NCI-H2196 (cell line): ENCODE measurements at regions not wholly inside any gene's neighbourhood (a gene's known extent, or its start where the extent isn't known, plus 50 kb on each side); places are given as distances from the start of the nearest gene placed in this dataset.
"Not testable (repeated sequence)": the region's sequence is repeated elsewhere in the genome, so short reads cannot be mapped to it uniquely, and the experiment has no call there.

Source experiments
- DNase-seq: peaks from one replicate; lab custom pipeline; 2025; ENCODE audit not compliant: unreplicated experiment; lab: John Stamatoyannopoulos, UW

DNA sequence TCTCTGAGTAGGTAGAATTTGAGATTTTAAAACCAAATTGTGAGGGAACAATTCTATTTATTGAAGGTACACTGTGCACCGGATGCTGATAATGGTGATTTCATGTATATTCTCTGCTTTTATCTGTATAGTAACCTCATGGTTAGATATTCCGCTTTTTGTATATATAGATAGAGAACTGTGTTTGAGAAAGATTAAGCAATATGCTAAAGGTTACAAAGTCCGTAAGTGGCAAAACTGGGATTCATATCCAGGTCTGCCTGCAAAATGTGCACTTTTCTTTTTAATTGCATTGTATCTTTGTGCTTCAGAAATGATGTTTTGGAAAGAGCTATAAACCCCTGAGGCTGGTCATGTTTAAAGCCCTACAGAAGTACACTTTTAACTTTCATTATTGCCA lies 635.4 kb upstream of the NECTIN3 start:
- no peak for DNase-seq

- DNase-seq: not testable (repeated sequence)
Observed at GRCh38 chr3:110440066-110440653, 631.5 kb upstream of the NECTIN3 start.

- no peak for DNase-seq
Observed at GRCh38 chr3:110454066-110454465, 617.5 kb upstream of the NECTIN3 start.

GRCh38 chr3:110456001-110456400 lies 615.6 kb upstream of the NECTIN3 start:
- no peak for DNase-seq

DNA sequence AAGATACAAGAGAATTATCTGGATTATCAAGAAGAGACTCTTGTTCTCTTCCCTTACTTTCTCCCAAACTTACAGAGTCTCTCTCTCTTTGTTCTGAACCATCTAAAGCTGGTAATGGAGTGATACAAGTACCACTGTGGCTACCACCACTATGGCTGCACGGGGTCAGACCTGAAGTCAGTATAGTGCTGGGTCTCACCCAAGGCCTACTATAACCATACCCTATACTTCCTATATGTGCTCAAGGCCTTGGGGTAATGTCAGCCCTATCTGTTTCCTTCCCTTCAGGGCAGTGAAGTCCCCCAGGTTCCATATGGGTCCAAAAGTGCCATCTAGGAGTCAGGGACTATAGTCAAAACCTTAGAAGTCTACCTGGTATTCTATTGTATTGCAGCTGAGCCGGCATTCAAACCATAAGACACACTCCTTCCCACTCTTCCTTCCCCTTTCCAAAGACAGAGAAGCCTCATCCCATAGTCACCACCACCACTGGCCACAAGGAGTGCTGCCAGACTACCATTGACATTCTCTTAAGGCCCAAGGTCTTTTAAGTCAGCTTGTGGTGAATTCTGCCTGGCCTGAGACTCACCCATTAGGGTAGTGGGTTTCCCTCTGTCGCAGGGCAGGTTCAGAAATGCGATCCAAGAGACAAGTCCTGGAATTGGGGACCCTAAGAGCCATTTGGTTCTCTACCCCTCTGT lies 615.0 kb upstream of the NECTIN3 start:
- DNase-seq: no peak

DNA sequence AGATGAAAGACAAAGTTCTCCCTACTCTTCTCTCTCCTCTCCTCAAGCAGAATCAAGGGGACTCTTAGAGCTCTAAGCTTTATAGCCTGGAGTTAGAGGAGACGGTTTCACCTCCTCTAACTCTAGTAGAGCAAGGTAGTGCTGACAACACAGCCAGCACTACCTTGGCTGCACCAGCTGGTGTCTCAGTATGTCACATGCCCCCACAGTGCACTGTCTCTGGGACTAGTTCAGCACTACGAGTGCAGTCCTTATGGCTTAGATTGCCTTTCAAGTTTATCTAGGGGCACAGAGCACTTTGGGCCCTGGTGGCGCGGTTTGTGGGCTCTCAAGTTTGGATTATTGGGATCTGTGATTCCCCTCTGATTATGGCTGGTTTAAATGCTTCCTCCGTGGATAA lies 614.1 kb upstream of the NECTIN3 start:
- no peak for DNase-seq

- no peak for DNase-seq
Observed at GRCh38 chr3:110459021-110459420, 612.6 kb upstream of the NECTIN3 start.

DNA sequence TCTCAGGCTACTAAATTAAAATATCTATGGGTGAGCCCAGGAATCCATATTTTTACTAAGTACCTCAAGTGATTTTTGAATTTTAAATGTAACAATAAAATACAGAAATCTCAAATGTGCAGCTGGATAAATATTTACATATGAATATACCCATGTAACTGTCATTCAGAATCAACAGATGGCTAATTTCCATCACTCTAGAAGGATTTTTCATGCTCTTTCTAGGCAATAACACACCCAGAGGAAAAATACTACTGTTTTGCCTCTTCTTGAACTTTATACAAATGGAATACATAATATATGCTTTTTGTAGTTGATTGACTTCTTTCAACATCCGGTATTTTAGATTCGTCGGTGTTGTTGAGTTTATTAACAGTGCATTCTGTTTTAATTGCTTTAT lies 601.3 kb upstream of the NECTIN3 start:
- no peak for DNase-seq

- no peak for DNase-seq
Observed at GRCh38 chr3:110473405-110473804, 598.2 kb upstream of the NECTIN3 start.

DNA sequence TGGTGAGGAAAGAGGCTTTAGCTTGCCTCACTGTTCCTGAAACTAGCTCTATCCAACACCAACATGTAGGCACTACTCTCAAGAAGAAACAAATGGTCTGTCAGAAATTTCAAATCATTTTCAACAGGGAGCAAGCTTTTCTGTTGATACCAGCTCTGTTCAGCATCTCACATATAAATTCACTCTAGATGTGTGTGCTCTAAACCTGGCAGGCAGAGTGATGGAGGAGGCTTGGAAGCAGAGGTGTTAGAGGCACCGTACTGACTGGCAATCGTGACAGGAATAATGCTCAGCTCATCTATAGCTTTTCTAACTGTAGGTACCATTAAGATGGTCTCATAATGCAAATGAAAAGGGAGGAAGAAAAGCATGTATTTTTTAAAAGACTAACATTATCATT lies 597.2 kb upstream of the NECTIN3 start:
- no peak for DNase-seq

DNA sequence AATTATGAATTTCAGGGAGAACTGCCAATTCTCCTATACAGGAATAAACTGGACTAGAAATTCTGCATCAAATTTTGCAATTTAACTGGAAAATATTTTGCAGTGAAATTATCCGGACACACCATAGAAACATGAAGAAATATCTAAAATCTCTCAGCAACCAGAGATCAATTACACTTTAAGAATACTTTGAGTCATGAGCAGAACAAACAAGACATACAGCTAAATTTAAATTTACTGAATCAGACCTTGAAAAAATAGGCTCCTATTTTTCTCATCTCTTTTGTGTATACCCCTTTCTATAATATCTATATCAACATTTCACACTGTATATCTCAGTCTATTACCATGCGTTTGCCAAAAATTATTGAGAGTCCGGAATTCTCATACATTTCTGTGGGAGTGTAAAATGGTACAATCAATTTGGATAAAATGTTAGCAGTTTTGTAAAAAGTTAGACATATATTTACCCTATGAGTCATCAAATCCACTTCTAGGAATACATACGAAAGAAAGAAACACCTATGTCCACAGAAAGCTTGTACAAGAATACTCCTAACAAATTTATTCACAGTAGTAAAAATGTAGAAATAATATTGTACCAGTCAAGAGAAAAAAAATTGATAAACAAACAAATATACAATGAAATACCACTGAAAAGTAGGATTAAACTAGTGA lies 593.1 kb upstream of the NECTIN3 start:
- no peak for DNase-seq

DNA sequence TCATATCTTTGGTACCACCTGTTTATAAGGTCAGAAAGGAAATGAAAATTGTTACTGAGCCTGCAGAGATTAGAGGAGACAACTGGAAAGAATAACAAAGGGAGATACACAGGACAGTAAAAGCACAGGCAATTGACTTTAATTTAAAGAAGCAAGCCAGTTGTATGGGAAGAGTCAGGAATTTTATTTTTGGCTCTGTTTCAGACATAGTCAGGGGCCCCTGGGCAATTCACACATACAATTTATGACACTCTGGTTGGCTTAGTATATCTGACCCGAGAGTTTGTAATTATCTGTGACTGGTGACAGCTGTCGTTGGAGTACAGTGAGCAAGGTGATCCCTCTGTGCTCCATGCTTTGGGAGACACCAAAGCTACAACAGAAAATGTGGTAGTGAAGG lies 591.9 kb upstream of the NECTIN3 start:
- DNase-seq: no peak

GRCh38 chr3:110485389-110485788 lies 586.2 kb upstream of the NECTIN3 start:
- DNase-seq: no peak

DNA sequence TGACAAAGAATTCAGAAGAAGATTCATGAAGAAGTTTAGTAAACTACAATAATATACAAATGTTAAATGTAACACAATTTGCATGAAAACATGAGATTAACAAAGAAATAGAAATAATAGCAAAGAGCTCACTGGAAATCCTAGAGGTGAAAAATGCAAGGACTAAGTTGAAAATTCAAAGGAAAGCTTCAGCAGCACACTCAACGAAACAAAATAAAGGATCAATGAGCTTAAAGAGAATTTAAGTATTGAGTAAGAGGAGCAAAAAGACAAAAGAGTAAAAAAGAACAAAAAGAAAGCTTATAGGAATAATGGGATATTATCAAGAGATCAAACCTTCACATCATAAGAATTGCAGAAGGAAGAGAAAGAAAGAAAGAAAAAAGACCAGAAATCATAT lies 583.8 kb upstream of the NECTIN3 start:
- no peak for DNase-seq

DNA sequence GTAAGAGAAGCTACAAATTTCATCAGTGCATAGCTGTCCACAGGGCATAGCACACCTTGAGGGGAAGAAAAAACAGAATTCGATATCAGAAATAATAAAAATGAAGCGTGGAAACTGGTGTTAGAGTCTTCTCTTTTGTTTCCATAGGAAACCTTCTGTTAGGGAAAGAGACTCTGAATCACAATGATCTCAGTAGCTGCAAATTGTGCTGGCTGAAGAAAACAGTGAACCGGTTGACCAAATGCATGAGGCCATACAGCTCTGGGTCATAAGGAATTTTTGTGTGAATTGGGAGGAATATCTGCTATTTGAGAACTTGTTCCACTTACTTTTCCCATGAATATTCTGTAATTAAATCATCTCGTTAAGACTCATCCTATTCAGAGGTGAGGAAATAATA lies 580.2 kb upstream of the NECTIN3 start:
- no peak for DNase-seq

DNA sequence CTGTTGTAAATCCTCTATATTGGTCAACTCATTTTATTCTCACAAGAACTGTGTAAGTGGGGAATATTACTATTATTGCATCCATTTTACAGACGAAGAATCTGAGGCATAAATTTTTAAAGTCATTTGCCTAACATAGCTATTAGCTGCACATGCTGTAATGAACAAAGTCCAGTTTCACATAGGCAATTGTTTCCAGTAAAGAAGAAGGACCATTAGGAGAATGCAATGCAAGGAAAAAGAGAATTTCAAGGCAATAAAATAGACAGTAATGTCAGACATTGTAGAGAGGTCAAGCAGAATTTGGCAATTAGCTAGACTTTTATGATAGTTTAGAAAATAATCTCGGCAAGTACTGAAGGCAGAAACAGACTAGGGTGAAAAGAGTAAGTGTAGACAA lies 578.7 kb upstream of the NECTIN3 start:
- no peak for DNase-seq

DNA sequence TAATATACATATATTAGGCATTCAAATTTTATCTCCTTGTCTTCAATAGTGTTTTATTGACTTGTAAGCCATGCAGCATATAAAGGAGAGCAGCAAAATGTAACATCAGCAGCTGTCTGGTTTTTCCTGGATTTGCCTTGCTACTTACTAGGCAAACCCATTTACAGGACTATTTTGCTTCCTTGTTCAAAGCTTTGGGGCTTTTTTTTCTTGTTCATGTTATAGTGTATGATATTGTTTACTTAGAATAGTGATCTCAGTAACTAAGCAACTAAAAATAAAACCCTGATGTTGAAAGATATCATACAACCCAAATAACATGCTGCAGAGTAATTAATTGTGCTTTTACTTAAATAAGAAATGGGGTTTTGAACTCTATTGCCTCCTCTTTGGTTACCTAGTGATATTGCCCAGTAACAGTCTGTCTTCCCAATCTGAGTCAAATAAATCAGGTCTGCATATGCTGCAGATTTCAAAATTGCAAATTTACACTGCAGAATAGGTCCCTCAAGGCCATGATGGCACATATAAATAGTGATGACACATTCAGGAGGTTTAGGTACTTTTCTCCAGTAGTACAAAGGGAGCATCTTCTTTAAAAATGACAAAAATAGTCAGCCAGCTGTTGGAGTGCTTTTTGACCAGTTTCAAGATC lies 578.1 kb upstream of the NECTIN3 start:
- no peak for DNase-seq

DNA sequence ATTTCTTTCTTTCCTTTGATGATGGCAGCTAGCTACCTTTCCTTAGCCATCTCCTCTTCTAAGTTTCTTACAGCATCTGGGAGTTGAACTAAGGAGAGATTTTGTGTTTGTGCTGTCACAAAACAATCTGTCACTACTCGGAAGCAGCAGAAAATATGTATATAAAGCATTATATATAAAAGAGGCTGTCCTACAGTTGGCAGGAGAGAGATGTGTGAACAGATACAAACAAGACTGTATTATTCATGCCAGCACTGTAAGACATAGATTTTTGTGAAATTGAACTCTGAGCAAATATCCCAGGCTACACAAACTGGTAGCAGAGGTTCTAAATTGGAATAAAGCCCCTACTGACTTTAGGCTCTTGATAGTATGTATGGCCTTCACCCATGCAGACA lies 577.5 kb upstream of the NECTIN3 start:
- no peak for DNase-seq

- DNase-seq: no peak
Observed at GRCh38 chr3:110494728-110495127, 576.9 kb upstream of the NECTIN3 start.

DNA sequence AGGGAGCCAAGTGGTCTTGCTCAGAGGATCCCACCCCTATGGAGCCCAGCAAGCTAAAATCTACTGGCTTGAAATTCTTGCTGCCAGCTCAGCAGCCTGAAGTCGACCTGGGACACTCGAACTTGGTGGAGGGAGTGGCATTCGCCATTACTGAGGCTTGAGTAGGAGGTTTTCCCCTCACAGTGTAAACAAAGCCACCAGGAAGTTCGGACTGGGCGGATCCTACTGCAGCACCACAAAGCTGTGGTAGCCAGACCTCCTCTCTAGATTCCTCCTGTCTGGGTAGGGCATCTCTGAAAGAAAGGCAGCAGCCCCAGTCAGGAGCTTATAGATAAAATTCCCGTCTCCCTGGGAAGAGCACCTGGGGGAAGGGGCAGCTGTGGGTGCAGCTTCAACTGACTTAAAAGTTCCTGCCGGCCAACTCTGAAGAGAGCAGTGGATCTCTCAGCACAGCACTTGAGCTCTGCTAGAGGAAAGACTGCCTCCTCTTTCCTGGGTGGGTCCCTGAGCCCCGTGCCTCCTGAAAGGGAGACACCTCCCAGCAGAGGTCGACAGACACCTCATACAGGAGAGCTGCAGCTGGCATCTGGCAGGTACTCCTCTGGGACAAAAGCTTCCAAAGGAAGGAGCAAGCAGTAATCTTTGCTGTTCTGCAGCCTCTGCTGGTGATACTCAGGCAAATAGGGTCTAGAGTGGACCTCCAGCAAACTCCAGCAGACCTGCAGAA lies 576.3 kb upstream of the NECTIN3 start:
- DNase-seq: no peak

- DNase-seq: no peak
Observed at GRCh38 chr3:110504401-110504800, 567.2 kb upstream of the NECTIN3 start.
